ENCODE measurements at regions not wholly inside any gene's neighbourhood (a gene's known extent, or its start where the extent isn't known, plus 50 kb on each side); places are given as distances from the start of the nearest gene placed in this dataset.

GRCh38 chr16:59463776-59464175, 729.7 kb upstream of the GOT2 start:
- TF ChIP-seq CTCF (IDR thresholded peaks at IDR 0.05; ENCODE audit: low read length), result no peak
- TF ChIP-seq EZH2phosphoT487 (IDR thresholded peaks at IDR 0.05; ENCODE audit: low read length), result no peak
